Upper lobe of right lung (tissue), 1 donor: ENCODE measurements at regions not wholly inside any gene's neighbourhood (a gene's known extent, or its start where the extent isn't known, plus 50 kb on each side); places are given as distances from the start of the nearest gene placed in this dataset.

ENCODE experiments used
- ATAC-seq: fragments of 200-7000 bp; cut with Tn5 transposase; one replicate; pipeline ENCODE4 v1.9.1; 2020; ENCODE audit warnings: mild to moderate bottlenecking, moderate library complexity
- DNase-seq: peaks from one replicate; pipeline ENCODE4 v3.0.0-alpha.2; 2020
- H3K27ac ChIP-seq: fragments of 200-600 bp; one replicate; pipeline ENCODE4 v1.8.0; 2022
- H3K27me3 ChIP-seq: fragments of 200-600 bp; one replicate; pipeline ENCODE4 v1.8.0; 2022; ENCODE audit warnings: mild to moderate bottlenecking
- H3K36me3 ChIP-seq: fragments of 200-600 bp; one replicate; pipeline ENCODE4 v1.8.0; 2022
- H3K4me1 ChIP-seq: fragments of 200-600 bp; one replicate; pipeline ENCODE4 v1.8.0; 2022
- H3K4me3 ChIP-seq: fragments of 200-600 bp; one replicate; pipeline ENCODE4 v1.8.0; 2022; ENCODE audit warnings: mild to moderate bottlenecking
- H3K9me3 ChIP-seq: fragments of 200-600 bp; one replicate; pipeline ENCODE4 v1.8.0; 2022
- intact Hi-C: fragments of 100-400 bp; cut with DNase I; formaldehyde crosslinking; loops from one replicate; pipeline ENCODE4 v1.11.0; 2022
- TF ChIP-seq, protein P1 (sequence below): fragments of 200-600 bp; IDR thresholded peaks from one replicate; pipeline ENCODE4 v1.8.0; 2022; ENCODE audit warnings: antibody characterized with exemption
- donor health status: DM: no; HTN: yes; CAD: no; lungs with severe emphysema.

DNA sequence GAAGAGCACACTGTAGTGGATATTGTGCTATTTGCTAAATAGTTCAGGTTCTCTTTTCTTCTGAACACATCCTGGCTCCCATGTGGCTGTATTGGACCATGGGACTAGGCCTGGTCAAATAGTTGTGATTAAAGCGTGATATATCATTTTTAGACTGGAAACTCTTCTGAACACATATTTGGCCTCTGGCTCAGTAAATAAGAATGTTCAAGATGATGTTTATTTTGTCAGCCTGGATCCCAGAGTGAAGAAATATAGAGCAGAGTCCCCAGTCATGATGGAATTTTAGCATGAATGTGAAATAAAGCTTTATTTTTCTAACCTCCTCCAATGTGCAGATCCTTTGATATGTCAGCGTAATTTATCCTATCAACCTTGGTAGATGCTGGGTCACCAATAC lies 542.6 kb downstream of the ADGRL2 start:
- TF ChIP-seq, protein P1, sequence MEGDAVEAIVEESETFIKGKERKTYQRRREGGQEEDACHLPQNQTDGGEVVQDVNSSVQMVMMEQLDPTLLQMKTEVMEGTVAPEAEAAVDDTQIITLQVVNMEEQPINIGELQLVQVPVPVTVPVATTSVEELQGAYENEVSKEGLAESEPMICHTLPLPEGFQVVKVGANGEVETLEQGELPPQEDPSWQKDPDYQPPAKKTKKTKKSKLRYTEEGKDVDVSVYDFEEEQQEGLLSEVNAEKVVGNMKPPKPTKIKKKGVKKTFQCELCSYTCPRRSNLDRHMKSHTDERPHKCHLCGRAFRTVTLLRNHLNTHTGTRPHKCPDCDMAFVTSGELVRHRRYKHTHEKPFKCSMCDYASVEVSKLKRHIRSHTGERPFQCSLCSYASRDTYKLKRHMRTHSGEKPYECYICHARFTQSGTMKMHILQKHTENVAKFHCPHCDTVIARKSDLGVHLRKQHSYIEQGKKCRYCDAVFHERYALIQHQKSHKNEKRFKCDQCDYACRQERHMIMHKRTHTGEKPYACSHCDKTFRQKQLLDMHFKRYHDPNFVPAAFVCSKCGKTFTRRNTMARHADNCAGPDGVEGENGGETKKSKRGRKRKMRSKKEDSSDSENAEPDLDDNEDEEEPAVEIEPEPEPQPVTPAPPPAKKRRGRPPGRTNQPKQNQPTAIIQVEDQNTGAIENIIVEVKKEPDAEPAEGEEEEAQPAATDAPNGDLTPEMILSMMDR, result no peak
- Histone ChIP-seq H3K9me3 (no peaks in the 10 kb centered on the region), H3K27ac (no peak overlapping the region), H3K4me1 (no peaks in the 10 kb centered on the region), H3K4me3 (no peak overlapping the region), H3K27me3 (no peaks in the 10 kb centered on the region), H3K36me3 (no peaks in the 10 kb centered on the region)
- ATAC-seq, result no peak
- intact Hi-C loops, result no loop called here
- no peak for DNase-seq

DNA sequence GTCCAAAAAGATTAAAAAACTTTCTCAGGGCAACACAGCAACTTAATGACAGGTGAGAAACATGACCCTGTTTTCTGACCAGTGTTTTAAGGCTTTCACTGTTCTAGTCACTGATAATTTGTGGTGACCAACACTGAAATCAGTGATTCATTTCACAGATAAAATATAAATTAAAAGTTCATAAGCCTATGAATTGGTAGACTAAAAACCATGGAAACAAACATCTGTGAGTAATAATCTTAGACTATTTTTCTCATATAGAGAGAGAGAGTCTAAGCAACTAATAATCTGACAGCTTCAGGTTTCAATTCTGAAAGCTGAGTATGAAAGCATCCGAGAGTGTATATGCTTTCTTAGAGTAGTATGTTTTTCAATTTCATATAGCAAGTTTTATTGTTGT lies 536.9 kb downstream of the ADGRL2 start:
- Histone ChIP-seq H3K4me3 (no peak overlapping the region), H3K36me3 (no peaks in the 10 kb centered on the region), H3K27me3 (no peaks in the 10 kb centered on the region), H3K27ac (no peak overlapping the region), H3K4me1 (no peaks in the 10 kb centered on the region), H3K9me3 (no peaks in the 10 kb centered on the region)
- ATAC-seq, result no peak
- TF ChIP-seq, protein P1, result no peak
- DNase-seq, result no peak
- intact Hi-C loops, result no loop called here

DNA sequence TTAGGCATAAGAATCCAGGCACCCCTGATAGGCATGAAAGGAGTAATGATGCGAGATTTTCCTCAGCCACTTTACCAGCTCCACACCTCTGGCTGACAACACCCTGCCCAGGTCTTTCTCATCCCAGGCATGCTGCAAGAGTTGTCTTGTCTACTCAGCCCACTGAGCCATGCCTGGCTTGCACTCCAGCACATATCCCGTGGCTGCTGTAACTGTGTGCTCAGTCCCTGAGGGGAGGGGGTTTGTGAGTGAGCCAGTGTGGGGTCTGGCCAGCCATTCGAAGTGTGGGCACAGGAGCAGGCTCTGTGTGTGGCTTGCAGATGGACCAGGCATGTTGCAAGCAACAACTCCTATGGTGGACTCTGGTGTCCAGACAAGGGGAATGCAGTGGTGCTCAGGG lies 529.6 kb downstream of the ADGRL2 start:
- no peak overlapping the region for H3K4me3 ChIP-seq
- peak; percentile 22 for ATAC-seq
- H3K36me3 ChIP-seq, result no peaks in the 10 kb centered on the region
- intact Hi-C loops, result no loop called here
- no peak overlapping the region for H3K27ac ChIP-seq
- TF ChIP-seq, protein P1, result no peak
- no peaks in the 10 kb centered on the region for H3K4me1 ChIP-seq
- no peak for DNase-seq
- no peaks in the 10 kb centered on the region for H3K9me3 ChIP-seq
- H3K27me3 ChIP-seq, result no peaks in the 10 kb centered on the region

DNA sequence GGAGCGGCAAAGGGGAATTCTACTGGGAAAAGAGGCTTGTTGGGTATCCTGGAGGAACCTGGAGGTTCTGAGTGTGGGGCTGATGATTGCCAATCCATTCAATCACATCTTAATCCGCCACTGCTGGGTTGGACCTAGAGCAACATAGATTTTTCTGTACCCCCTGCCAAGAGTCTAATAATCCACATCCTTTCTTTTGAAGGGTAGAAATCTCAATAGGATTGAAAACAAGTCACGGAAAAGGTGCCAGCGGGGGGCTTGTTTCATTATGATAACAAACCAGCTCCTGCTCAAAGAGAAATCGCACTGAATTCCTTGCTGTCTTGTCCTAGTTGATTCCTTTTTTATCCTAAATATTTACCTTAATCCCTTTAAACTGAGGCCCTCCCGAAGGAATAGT lies 528.5 kb downstream of the ADGRL2 start:
- Histone ChIP-seq H3K27ac (no peak overlapping the region), H3K4me3 (no peak overlapping the region), H3K9me3 (no peaks in the 10 kb centered on the region), H3K4me1 (no peaks in the 10 kb centered on the region), H3K36me3 (no peaks in the 10 kb centered on the region), H3K27me3 (no peaks in the 10 kb centered on the region)
- ATAC-seq, result no peak
- TF ChIP-seq, protein P1, result no peak
- DNase-seq, result no peak
- intact Hi-C loops, result no loop called here

DNA sequence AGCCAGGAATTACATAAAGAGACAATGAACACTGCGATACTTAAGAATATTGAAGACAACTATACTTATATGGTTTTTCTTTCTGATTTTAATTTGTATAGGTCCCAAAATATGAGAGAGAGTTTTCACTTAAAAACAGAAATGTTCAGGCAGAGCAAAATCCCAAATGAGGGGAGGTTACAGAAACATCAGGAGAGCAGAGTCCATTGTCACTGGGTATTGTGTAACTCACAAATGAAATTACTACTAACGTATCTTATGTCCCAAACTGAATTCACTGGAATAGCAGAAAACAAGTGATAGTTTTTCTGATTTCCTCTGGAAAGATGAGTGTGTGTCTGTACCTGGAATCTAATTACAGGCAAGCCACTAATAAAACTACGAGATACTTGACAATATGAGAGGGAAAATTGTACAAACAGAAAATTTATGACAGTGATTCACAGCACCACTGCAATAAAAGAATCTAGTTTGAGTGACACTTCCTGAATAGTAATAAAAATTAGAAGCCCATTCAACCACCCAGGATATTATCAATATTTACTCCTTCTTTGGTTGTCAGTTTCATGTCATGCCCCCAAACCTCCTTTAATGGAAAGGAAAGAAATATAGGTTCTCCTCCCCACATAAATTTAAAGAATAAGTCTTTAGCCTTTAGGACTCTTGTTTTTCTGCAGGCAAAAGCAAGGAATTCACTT lies 522.6 kb downstream of the ADGRL2 start:
- H3K9me3 ChIP-seq, result no peaks in the 10 kb centered on the region
- H3K27me3 ChIP-seq, result no peaks in the 10 kb centered on the region
- no peaks in the 10 kb centered on the region for H3K36me3 ChIP-seq
- H3K27ac ChIP-seq, result no peak overlapping the region
- ATAC-seq, result no peak
- intact Hi-C loops, result no loop called here
- no peak overlapping the region for H3K4me3 ChIP-seq
- no peaks in the 10 kb centered on the region for H3K4me1 ChIP-seq
- no peak for DNase-seq
- TF ChIP-seq, protein P1, result no peak

DNA sequence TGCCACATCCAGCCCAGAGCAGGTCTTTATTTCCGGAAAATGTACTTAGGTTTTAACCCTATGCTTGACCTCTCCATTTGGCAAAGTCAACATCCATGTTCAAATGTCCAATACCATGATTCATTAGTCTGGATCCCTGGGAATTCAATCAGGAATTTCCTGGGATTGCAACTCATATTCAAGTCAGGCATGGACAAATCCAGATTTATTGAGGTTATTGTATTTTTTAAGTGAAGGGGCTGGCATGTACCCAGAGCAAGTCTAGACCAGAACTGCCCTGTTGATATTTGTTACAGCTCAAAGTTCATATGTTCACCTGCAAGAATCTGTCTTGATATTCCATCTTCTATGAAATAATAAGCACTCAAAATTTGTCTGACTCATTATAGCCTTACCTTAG lies 521.1 kb downstream of the ADGRL2 start:
- Histone ChIP-seq H3K27ac (no peak overlapping the region), H3K4me1 (no peaks in the 10 kb centered on the region), H3K4me3 (no peak overlapping the region), H3K27me3 (no peaks in the 10 kb centered on the region), H3K36me3 (no peaks in the 10 kb centered on the region), H3K9me3 (no peaks in the 10 kb centered on the region)
- no peak for ATAC-seq
- TF ChIP-seq, protein P1, result no peak
- intact Hi-C loops, result no loop called here
- DNase-seq, result no peak
